ENCODE measurements at regions not wholly inside any gene's neighbourhood (a gene's known extent, or its start where the extent isn't known, plus 50 kb on each side); places are given as distances from the start of the nearest gene placed in this dataset.
"Not testable (repeated sequence)": the region's sequence is repeated elsewhere in the genome, so short reads cannot be mapped to it uniquely, and the experiment has no call there.

GRCh38 chr19:14265290-14266036 lies 59.5 kb upstream of the ADGRL1 start:
- peaks cover 29% of the 10 kb centered on the region for H3K4me1 Mint-ChIP-seq
- H3K36me3 Mint-ChIP-seq: no peaks in the 10 kb centered on the region
- TF ChIP-seq ATF1 (CRISPR knock-in tag; IDR thresholded peaks at IDR 0.05) (no peak), PRDM15 (CRISPR knock-in tag; IDR thresholded peaks at IDR 0.05) (peak; percentile 59), JUN (CRISPR knock-in tag; IDR thresholded peaks at IDR 0.05) (0 out of 2 replicates have a peak, but pooled peaks have one; percentile 24), ARID4B (CRISPR knock-in tag; IDR thresholded peaks at IDR 0.05; ENCODE audit: borderline replicate concordance) (0 out of 2 replicates have a peak, but pooled peaks have one; percentile 27), MAX (CRISPR knock-in tag; IDR thresholded peaks at IDR 0.05) (peak; percentile 38; the same call in 1 of the 2 replicates), SP1 (CRISPR knock-in tag; conservative IDR thresholded peaks at IDR 0.05) (no peak), NR3C1 (CRISPR knock-in tag; conservative IDR thresholded peaks at IDR 0.05; ENCODE audit: low read depth) (no peak), ZNF423 (CRISPR knock-in tag; IDR thresholded peaks at IDR 0.05) (no peak), ZNF416 (CRISPR knock-in tag; IDR thresholded peaks at IDR 0.05) (no peak), ZNF317 (CRISPR knock-in tag; IDR thresholded peaks at IDR 0.05; ENCODE audit: borderline replicate concordance, low read depth) (no peak), EMX1 (CRISPR knock-in tag; IDR thresholded peaks at IDR 0.05) (no peak), ZNF219 (CRISPR knock-in tag; IDR thresholded peaks at IDR 0.05; ENCODE audit: borderline replicate concordance) (no peak), SMAD3 (CRISPR knock-in tag; IDR thresholded peaks at IDR 0.05; ENCODE audit: borderline replicate concordance) (no peak), E2F5 (CRISPR knock-in tag; IDR thresholded peaks at IDR 0.05) (no peak)
- peak overlapping the region; percentile 69 for H3K4me3 Mint-ChIP-seq
- ChIA-PET CTCF (interaction anchor here (0.8 to 2.7 kb wide), 14 partner anchors 13 to 140 kb away, joined by 3 to 15 read pairs (median 4); partner anchors contain the start of gene ASF1B), POLR2A (interaction anchor here (1.2 to 1.3 kb wide), 2 partner anchors 16 to 18 kb away, joined by 4 to 5 read pairs; no protein-coding TSS in a partner anchor)
- DNase-seq (ENCODE audit: low spot score) (peak; percentile 60), ATAC-seq (peak; percentile 79)
- H3K27me3 Mint-ChIP-seq (ENCODE audit: low read depth): peaks cover 15% of the 10 kb centered on the region
- H3K27ac Mint-ChIP-seq: no peak overlapping the region
- no peaks in the 10 kb centered on the region for H3K9me3 Mint-ChIP-seq

GRCh38 chr19:14255902-14256649 lies 50.1 kb upstream of the ADGRL1 start:
- POLR2A ChIA-PET; DNase-seq (ENCODE audit: low spot score); H3K9me3 Mint-ChIP-seq; H3K36me3 Mint-ChIP-seq; H3K4me3 Mint-ChIP-seq: not testable (repeated sequence)
- CTCF ChIA-PET: interaction anchor here (0.7 to 1.1 kb wide), 2 partner anchors 39 to 1112 kb away, joined by 5 to 7 read pairs; no protein-coding TSS in a partner anchor
- peak overlapping the region; percentile 45; the same call in 1 of the 2 replicates for H3K27ac Mint-ChIP-seq
- peaks cover 28% of the 10 kb centered on the region for H3K4me1 Mint-ChIP-seq
- H3K27me3 Mint-ChIP-seq (ENCODE audit: low read depth): peaks cover 23% of the 10 kb centered on the region
- ATAC-seq: peak; percentile 37

Data from WTC11 (cell line).